PC-9 (cell line): ENCODE measurements at regions not wholly inside any gene's neighbourhood (a gene's known extent, or its start where the extent isn't known, plus 50 kb on each side); places are given as distances from the start of the nearest gene placed in this dataset.

Experiments
- CTCF ChIP-seq: fragments of 200-600 bp; sonication (generic); conservative IDR thresholded peaks from 2 replicates; pipeline ENCODE4 v1.6.1; 2017; ENCODE audit warnings: mixed run types, antibody characterized with exemption, mild to moderate bottlenecking, moderate library complexity
- EZH2 ChIP-seq: fragments of 200-600 bp; sonication (generic); IDR thresholded peaks from 2 replicates; pipeline ENCODE4 v1.8.0; 2017; ENCODE audit warnings: antibody characterized with exemption, low read depth

GRCh38 chr5:17065458-17065857 is 129.4 kb upstream of the MYO10 start:
- TF ChIP-seq CTCF (no peak), EZH2 (no peak)
